HL-60 (cell line): ENCODE measurements at regions not wholly inside any gene's neighbourhood (a gene's known extent, or its start where the extent isn't known, plus 50 kb on each side); places are given as distances from the start of the nearest gene placed in this dataset.
"Not testable (repeated sequence)": the region's sequence is repeated elsewhere in the genome, so short reads cannot be mapped to it uniquely, and the experiment has no call there.

Experiments
- DNase-seq, 2 experiments: peaks; one replicate each; pipeline ENCODE4 v3.0.0-alpha.2; 2010 to 2020; ENCODE audit warnings: low read depth in 1 of 2, low spot score in 1 of 2
- H3K27ac ChIP-seq: fragments of 250-450 bp; sonication (Bioruptor Pico); replicated peaks from 2 replicates; pipeline ENCODE4 v1.5.1; 2020; ENCODE audit warnings: mild to moderate bottlenecking, moderate library complexity
- H3K27me3 ChIP-seq: fragments of 250-450 bp; sonication (Bioruptor Pico); 2 replicates; pipeline ENCODE4 v1.5.1; 2021; ENCODE audit warnings: mild to moderate bottlenecking, moderate library complexity; ENCODE audit not compliant: insufficient read depth, poor library complexity, severe bottlenecking
- H3K4me3 ChIP-seq: replicated peaks from 2 replicates; pipeline ENCODE4 v1.5.1; 2011; ENCODE audit warnings: mild to moderate bottlenecking, control low read depth, low read length; ENCODE audit not compliant: insufficient read depth
- CTCF ChIP-seq: IDR thresholded peaks from one replicate; pipeline ENCODE4 v1.5.1; 2011; ENCODE audit warnings: low read length, control low read depth, inconsistent platforms; ENCODE audit not compliant: insufficient read depth
- GABPA ChIP-seq: IDR thresholded peaks from 2 replicates; pipeline ENCODE4 v1.6.1; 2012; ENCODE audit warnings: low read depth
- POLR2AphosphoS5 ChIP-seq: IDR thresholded peaks from 2 replicates; pipeline ENCODE4 v1.6.1; 2012; ENCODE audit warnings: low read depth
- REST ChIP-seq: IDR thresholded peaks from 2 replicates; pipeline ENCODE4 v1.6.1; 2012; ENCODE audit warnings: low read depth; ENCODE audit not compliant: insufficient replicate concordance
- SPI1 ChIP-seq: IDR thresholded peaks from 2 replicates; pipeline ENCODE4 v1.6.1; 2012; ENCODE audit warnings: low read depth, mild to moderate bottlenecking, borderline replicate concordance

- no peak for TF ChIP-seq POLR2AphosphoS5
- no peak for TF ChIP-seq GABPA
- TF ChIP-seq SPI1, result no peak
- no peak for TF ChIP-seq REST
- no peak for TF ChIP-seq CTCF
- Histone ChIP-seq H3K27me3 (no peaks in the 10 kb centered on the region), H3K27ac (no peak overlapping the region), H3K4me3 (no peak overlapping the region)
- no peak for DNase-seq
Observed at GRCh38 chr3:127438371-127438770, 150.5 kb upstream of the PRR20G start.

GRCh38 chr3:127435299-127435698, 147.5 kb upstream of the PRR20G start:
- H3K27ac ChIP-seq, H3K27me3 ChIP-seq, H3K4me3 ChIP-seq, DNase-seq: not testable (repeated sequence)

- peaks cover 8% of the 10 kb centered on the region for H3K27me3 ChIP-seq
- H3K4me3 ChIP-seq, result no peak overlapping the region
- H3K27ac ChIP-seq, result no peak overlapping the region
- no peak for DNase-seq
- no peak for TF ChIP-seq CTCF
- TF ChIP-seq GABPA, result no peak
- TF ChIP-seq REST, result no peak
- no peak for TF ChIP-seq POLR2AphosphoS5
- TF ChIP-seq SPI1, result no peak
Observed at GRCh38 chr3:127431066-127431465, 143.2 kb upstream of the PRR20G start.

- no peak for TF ChIP-seq REST
- no peak for TF ChIP-seq SPI1
- TF ChIP-seq CTCF, result no peak
- no peak for TF ChIP-seq POLR2AphosphoS5
- TF ChIP-seq GABPA, result no peak
- Histone ChIP-seq H3K27me3 (peaks cover 20% of the 10 kb centered on the region), H3K4me3 (no peak overlapping the region), H3K27ac (no peak overlapping the region)
- DNase-seq, result no peak
Observed at GRCh38 chr3:127428344-127428997, 140.6 kb upstream of the PRR20G start.
